GM18873 (cell line): ENCODE measurements at regions not wholly inside any gene's neighbourhood (a gene's known extent, or its start where the extent isn't known, plus 50 kb on each side); places are given as distances from the start of the nearest gene placed in this dataset.
"Not testable (repeated sequence)": the region's sequence is repeated elsewhere in the genome, so short reads cannot be mapped to it uniquely, and the experiment has no call there.

Experiments
- ATAC-seq: cut with Tn5 transposase; IDR thresholded peaks from one replicate; pipeline ENCODE4 v1.9.1; 2021; ENCODE audit warnings: mild to moderate bottlenecking, moderate library complexity, moderate number of reproducible peaks; ENCODE audit not compliant: unreplicated experiment, low FRiP score

DNA sequence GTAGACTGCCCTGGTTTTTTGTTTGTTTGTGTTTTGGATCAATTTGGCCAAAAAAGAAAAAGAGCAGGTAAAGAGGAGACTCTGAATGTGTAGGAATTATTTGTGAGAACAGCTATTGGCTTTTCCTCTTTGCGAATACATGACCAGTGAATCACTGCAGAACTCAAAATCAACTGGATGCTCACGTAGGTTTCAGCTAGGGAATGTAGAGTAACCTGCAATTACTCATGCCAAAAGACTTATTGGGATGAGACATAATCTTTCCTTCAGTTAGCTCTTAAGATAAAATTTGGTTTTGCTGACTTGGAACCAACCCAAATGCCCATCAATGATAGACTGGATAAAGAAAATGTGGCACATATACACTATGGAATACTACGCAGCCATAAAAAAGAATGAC is 348.0 kb downstream of the NPR3 start:
- no peak for ATAC-seq

DNA sequence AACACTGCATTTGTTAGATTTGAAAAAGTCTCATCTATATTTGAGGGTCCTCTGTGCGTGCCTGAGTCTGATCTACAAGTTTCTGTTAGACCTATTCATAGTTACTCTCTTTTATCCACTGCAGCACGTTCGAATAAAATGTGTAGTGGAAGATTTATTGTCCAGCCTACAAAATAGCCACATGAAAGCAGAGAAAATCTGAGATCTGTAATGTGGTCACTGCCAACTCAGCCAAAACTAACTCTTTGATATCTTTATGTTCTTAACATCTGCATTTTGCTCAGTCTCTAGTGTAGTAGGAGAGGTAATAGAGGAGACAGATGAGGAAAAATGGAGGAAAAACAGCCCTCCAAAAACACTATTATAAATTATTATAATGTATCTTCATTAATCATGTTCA is 354.0 kb downstream of the NPR3 start:
- no peak for ATAC-seq

GRCh38 chr5:33067291-33067690 is 356.2 kb downstream of the NPR3 start:
- ATAC-seq, result no peak

DNA sequence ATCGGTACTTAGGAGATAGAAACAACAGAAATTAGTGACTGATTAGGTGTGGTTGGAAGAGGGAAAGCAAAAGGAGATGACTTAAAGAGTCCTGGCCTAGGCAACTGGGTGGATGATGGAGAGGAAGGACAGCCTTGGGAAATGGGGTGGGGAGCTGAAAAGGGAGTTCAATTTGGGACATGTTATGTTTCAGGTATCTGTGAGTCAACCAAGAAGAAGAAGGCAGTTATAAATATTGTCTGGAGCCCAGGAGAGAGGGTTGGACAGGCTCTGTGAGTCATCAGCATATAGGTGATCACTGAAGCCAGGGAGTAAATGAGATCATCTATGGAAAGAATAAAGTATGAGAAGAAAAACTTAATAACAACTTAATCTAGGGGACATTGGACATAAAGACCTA is 357.7 kb downstream of the NPR3 start:
- ATAC-seq, result no peak

DNA sequence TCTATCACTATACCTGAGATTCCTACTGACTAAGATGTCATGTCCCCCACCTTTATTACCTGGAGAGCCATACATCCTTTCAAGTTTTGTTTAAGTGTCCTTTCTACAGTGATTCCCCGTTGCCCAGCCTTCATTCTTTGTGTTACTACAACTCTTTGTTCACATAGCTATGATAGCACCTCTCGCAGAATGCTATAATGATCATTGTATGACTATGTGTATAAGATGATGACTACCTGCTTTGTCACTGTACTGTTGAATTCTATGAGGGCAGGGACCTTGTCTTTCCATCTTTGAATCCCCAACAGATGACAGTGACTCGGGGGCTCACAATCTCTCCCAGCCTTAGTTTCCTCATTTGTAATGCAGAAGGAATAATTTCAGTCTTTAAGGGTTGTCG is 361.2 kb downstream of the NPR3 start:
- no peak for ATAC-seq

GRCh38 chr5:33072726-33073125 is 361.6 kb downstream of the NPR3 start:
- ATAC-seq, result no peak

DNA sequence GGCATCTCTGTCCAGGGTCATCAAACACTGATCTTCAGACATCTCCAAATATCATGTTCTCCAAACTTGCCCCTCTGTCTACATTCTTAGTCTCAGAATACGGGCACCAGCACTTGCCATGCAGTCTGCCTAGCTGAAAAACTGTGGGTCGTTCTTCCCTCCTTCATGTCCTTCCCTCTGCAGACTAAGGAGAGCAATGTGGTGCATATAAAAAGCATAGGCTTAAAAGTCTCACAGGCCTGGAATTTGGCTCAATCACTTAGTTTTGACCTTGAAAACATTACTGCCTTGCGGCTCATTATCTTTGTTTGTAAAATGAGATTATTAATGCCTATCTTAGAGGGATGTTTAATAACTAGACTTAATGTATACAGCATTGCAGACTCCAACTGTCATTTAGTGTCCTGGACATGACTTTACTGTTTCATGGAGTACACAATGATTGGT is 362.8 kb downstream of the NPR3 start:
- ATAC-seq, result no peak

DNA sequence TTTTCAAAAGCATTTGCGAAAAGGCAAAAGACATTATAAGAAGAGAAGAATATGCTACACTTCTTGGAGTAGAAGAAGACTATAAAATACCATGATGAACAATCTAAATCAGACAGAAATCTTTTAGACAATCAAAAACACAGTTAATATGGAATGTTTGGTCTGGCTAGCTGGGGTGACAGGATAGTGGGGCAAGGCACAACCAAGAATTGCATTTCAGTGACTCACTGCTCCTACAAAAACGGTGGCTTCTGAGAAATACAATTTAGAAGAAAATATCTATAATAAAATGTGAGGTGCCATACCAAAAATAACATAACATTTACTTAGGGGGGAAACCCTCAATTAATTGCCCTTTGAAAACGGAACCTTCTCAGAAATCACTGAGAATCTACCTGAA is 363.4 kb downstream of the NPR3 start:
- no peak for ATAC-seq

- no peak for ATAC-seq
These were observed 364.6 kb downstream of the NPR3 start for GRCh38 chr5:33075731-33076130.

- ATAC-seq, result no peak
These were observed 361.2 kb upstream of the TARS1 start for GRCh38 chr5:33079548-33079947.

GRCh38 chr5:33080287-33080686 is 360.5 kb upstream of the TARS1 start:
- ATAC-seq, result no peak

GRCh38 chr5:33088176-33088575 is 352.6 kb upstream of the TARS1 start:
- no peak for ATAC-seq

- no peak for ATAC-seq
These were observed 349.0 kb upstream of the TARS1 start for GRCh38 chr5:33091571-33092363.

DNA sequence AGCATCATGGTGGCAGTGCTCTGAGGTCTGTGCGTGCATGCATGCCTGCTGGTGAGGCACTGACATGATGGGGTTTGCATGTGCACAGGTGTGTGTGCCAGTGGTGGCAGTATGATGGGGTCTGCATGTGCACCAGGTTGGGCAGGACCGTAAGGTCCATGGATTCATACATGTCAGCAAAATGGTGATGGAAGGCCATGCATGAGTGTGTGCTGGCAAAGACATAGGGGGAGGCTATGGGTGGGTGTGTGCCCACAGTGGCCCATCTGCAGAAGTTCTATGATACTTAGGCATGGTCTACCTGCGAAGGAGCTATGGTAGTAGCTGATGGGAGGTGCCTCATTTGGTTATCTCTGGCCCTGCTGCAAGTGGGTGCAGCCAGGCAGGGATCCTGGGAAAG is 348.0 kb upstream of the TARS1 start:
- ATAC-seq, result no peak

DNA sequence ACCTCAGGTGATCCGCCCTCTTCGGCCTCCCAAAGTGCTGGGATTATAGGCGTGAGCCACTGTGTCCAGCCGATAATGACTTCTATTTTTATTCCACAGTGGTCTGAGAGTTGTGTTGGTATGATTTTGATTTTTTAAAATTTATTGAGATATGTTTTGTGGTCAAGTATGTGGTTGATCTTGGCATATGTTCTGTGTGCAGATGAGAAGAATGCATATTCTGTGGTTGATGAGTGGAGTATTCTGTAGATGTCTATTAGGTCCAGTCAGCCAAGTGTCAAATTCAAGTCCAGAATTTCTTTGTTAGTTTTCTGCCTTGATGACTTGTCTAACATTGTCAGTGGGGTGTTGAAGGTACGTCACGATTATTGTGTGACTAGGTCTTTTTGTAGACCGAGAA is 338.2 kb upstream of the TARS1 start:
- no peak for ATAC-seq

DNA sequence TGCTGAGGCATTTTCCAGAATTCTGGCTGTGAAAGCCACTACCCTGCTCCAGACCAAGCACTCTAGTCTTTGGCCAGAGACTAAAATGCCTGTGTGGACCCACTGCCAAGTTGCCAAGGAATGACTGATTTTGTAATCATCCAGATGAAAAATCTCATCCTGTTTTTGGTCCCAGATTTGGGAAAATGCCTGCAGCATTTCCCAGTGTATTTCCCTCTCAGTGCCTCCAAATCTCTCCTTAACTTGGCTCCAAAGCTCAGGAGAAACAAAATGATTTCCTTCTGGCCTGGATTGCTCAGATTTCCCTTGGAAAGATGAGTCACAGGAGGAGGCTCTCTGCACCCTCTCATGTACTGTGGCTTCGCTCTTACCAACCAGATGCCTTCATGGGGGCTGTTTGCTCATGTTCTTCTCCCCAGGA is 335.2 kb upstream of the TARS1 start:
- no peak for ATAC-seq

- not testable (repeated sequence) for ATAC-seq
These were observed 330.3 kb upstream of the TARS1 start for GRCh38 chr5:33110496-33110895.

- no peak for ATAC-seq
These were observed 326.4 kb upstream of the TARS1 start for GRCh38 chr5:33114361-33114760.

DNA sequence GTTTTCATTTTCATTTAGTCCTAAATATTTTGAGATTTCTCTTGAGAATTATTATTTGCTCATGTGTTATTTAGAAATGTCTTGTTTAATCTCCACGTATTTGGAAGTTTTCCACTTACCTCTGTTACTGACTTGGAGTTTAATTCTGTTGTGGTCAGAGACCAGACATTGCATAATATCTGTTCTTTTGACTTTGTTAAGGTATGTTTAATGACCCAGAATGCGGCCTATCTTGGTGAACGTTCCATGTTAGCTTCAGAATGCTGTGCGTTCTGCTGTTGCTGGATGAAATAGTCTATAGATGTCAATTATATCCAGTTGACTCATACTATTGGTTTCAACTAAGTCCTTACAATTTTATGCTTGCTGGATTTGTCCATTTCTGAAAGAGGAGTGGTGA is 325.3 kb upstream of the TARS1 start:
- ATAC-seq, result no peak

DNA sequence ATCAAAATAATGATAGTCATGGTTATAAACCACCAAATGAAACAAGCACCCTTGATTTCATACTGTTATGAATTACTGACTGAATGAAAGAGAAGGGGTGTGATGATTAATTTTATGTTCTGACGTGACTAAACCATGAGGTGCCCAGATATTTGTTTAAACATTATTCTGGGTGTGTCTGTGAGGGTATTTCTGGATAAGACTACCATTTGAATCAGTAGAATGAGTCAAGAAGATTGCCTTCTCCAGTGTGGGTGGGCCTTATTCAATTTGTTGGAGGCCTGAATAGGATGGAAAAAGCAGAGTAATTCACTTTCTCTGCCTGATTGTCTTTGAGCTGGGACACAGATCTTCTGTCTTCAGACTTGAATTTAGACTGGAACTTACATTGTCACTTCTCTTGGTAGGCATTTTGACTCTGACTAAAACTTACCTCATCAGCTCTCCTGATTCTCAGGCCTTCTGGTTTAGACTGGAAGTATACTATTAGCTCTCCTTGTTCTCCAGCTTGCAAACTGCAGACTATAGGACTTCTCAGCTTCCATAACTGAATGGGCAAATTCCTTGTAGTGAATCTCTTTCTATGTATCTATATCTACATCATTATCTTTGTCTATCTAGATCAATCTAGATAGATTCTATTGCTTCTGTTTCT is 321.9 kb upstream of the TARS1 start:
- no peak for ATAC-seq

DNA sequence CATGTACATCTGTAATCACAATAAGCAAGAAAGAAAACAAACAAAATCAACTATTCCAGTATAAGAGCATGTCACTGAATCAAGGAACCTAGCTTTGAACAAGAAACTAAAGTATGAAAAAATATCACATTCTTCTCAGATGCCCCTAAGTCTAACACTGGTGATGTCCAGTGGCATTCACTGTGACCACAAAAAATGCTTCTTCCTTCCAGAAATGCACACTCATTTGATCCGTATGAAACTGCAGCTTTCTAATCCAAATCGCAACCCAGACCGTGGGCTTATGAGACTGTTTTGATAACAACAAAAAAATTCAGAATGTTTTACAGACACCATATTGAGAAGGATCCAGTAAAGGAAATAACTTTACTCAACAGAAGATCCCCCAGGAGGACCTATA is 320.1 kb upstream of the TARS1 start:
- no peak for ATAC-seq

DNA sequence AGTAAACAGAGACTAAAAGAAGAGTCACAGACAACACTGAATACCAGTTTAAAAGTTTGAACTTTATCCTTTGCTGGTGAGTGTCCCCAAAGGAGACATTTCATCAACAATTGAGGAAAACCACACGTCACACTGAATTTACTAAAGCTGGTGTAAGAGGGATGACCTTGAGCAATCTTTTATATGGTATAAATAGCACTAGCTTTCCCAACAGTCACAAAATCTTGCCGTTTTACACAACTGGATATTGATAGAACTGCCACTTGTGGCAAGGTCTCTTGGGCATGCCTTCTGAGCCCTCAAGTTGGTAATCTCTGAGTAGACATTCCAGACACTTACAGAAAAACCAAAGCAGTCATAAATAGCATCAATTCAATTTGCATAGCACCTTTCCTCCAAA is 311.5 kb upstream of the TARS1 start:
- no peak for ATAC-seq
